OCI-LY7 (cell line): ENCODE measurements at regions not wholly inside any gene's neighbourhood (a gene's known extent, or its start where the extent isn't known, plus 50 kb on each side); places are given as distances from the start of the nearest gene placed in this dataset.

Experiments used
- BruUV-seq: library from RNA; stranded (reverse); fragments of 400-500 nt; replicated peaks from 2 replicates; lab custom pipeline; 2021; lab: Mats Ljungman, UMichigan
- CTCF ChIA-PET: fragments of 300-600 bp; sonication (Branson Sonifier 250); formaldehyde crosslinking; loops from one replicate; lab custom pipeline; 2022; ENCODE audit warnings: antibody characterized with exemption; ENCODE audit not compliant: unreplicated experiment; lab: Charles Lee
- POLR2A ChIA-PET: fragments of 300-600 bp; sonication (Branson Sonifier 250); formaldehyde crosslinking; loops from one replicate; lab custom pipeline; 2022; ENCODE audit warnings: antibody characterized with exemption; lab: Charles Lee
- DNase-seq: peaks from one replicate; pipeline ENCODE4 v3.0.0-alpha.2; 2015; ENCODE audit warnings: low spot score
- H2AFZ ChIP-seq: fragments of 200-600 bp; sonication (generic), shearing (Covaris generic); 2 replicates; pipeline ENCODE4 v1.6.1; 2014; ENCODE audit warnings: mild to moderate bottlenecking, antibody characterized with exemption, low read length, moderate library complexity
- H3K27ac ChIP-seq: fragments of 200-600 bp; sonication (generic); 2 replicates; pipeline ENCODE4 v1.5.1; 2014; ENCODE audit warnings: mixed run types, low read depth, mild to moderate bottlenecking, moderate library complexity, low read length, inconsistent platforms; ENCODE audit not compliant: poor library complexity, severe bottlenecking
- H3K36me3 ChIP-seq: fragments of 200-600 bp; sonication (generic); 2 replicates; pipeline ENCODE4 v1.6.1; 2014; ENCODE audit warnings: mild to moderate bottlenecking, antibody characterized with exemption, low read length, moderate library complexity, mixed read lengths; ENCODE audit not compliant: insufficient read depth
- H3K4me1 ChIP-seq: fragments of 200-600 bp; sonication (generic); 2 replicates; pipeline ENCODE4 v1.5.1; 2014; ENCODE audit warnings: mild to moderate bottlenecking, low read length; ENCODE audit not compliant: insufficient read depth, poor library complexity, severe bottlenecking
- H3K4me2 ChIP-seq: fragments of 200-600 bp; sonication (generic); 2 replicates; pipeline ENCODE4 v1.6.1; 2014; ENCODE audit warnings: mild to moderate bottlenecking, low read length
- H3K4me3 ChIP-seq: fragments of 200-600 bp; sonication (generic); 2 replicates; pipeline ENCODE4 v1.5.1; 2014; ENCODE audit warnings: mild to moderate bottlenecking, low read depth, low read length; ENCODE audit not compliant: poor library complexity, severe bottlenecking
- H3K79me2 ChIP-seq: fragments of 200-600 bp; sonication (generic); 2 replicates; pipeline ENCODE4 v1.6.1; 2016; ENCODE audit warnings: low read depth, mild to moderate bottlenecking, low read length, moderate library complexity, mixed read lengths; ENCODE audit not compliant: insufficient read depth
- H3K9me2 ChIP-seq: fragments of 200-600 bp; sonication (generic); 2 replicates; pipeline ENCODE4 v1.6.1; 2016; ENCODE audit warnings: mild to moderate bottlenecking, low read length, mixed read lengths; ENCODE audit not compliant: insufficient read depth
- H3K9me3 ChIP-seq: fragments of 200-600 bp; sonication (generic); 2 replicates; pipeline ENCODE4 v1.6.1; 2014; ENCODE audit warnings: mild to moderate bottlenecking, mixed run types, low read length, mixed read lengths
- H4K20me1 ChIP-seq: fragments of 200-600 bp; sonication (generic); 2 replicates; pipeline ENCODE4 v1.6.1; 2014; ENCODE audit warnings: mild to moderate bottlenecking, antibody characterized with exemption, low read length, moderate library complexity, mixed read lengths; ENCODE audit not compliant: insufficient read depth
- CTCF ChIP-seq: fragments of 200-600 bp; sonication (generic); conservative IDR thresholded peaks from 2 replicates; pipeline ENCODE4 v1.5.1; 2014; ENCODE audit warnings: mild to moderate bottlenecking, antibody characterized with exemption, low read length, moderate library complexity, mixed read lengths
- EZH2phosphoT487 ChIP-seq: fragments of 200-600 bp; sonication (generic); IDR thresholded peaks from 2 replicates; pipeline ENCODE4 v1.6.1; 2018; ENCODE audit warnings: low read depth, borderline replicate concordance, mild to moderate bottlenecking, mixed run types, antibody characterized with exemption, low read length, moderate library complexity, mixed read lengths
- intact Hi-C: fragments of 100-400 bp; cut with micrococcal nuclease; formaldehyde crosslinking; loops from one replicate; pipeline ENCODE4 v1.10.0; 2022; ENCODE audit not compliant: unreplicated experiment

- Histone ChIP-seq H3K79me2 (no peaks in the 10 kb centered on the region), H3K4me3 (no peak overlapping the region), H3K9me3 (no peaks in the 10 kb centered on the region), H3K27ac (no peak overlapping the region), H3K9me2 (no peaks in the 10 kb centered on the region), H3K36me3 (no peaks in the 10 kb centered on the region), H3K4me2 (no peak overlapping the region), H4K20me1 (no peaks in the 10 kb centered on the region), H2AFZ (no peak overlapping the region), H3K4me1 (peaks cover 9% of the 10 kb centered on the region)
- DNase-seq: no peak
- TF ChIP-seq CTCF (no peak), EZH2phosphoT487 (no peak)
- intact Hi-C loops: no loop called here
- CTCF ChIA-PET: interaction anchor here (0.9 kb wide), 1 partner anchor 11 kb away, joined by 3 read pairs; no protein-coding TSS in a partner anchor
- BruUV-seq: no TSS peak
- POLR2A ChIA-PET: interaction anchor here (0.6 kb wide), 1 partner anchor 176 kb away, joined by 3 read pairs; no protein-coding TSS in a partner anchor
Measured at GRCh38 chr16:85401370-85401916, 211.7 kb upstream of the GSE1 start.

GRCh38 chr16:85401917-85402766 is 211.0 kb upstream of the GSE1 start:
- H3K9me2 ChIP-seq: no peaks in the 10 kb centered on the region
- no peak overlapping the region for H2AFZ ChIP-seq
- no peak for DNase-seq
- no peak overlapping the region for H3K4me3 ChIP-seq
- H3K9me3 ChIP-seq: no peaks in the 10 kb centered on the region
- BruUV-seq: no TSS peak
- intact Hi-C loops: no loop called here
- H3K36me3 ChIP-seq: no peaks in the 10 kb centered on the region
- H3K4me1 ChIP-seq: peaks cover 7% of the 10 kb centered on the region
- H3K4me2 ChIP-seq: no peak overlapping the region
- ChIA-PET POLR2A (interaction anchor here (0.6 kb wide), 1 partner anchor 177 kb away, joined by 3 read pairs; no protein-coding TSS in a partner anchor), CTCF (interaction anchor here (0.9 kb wide), 1 partner anchor 11 kb away, joined by 3 read pairs; no protein-coding TSS in a partner anchor)
- no peak overlapping the region for H3K27ac ChIP-seq
- no peaks in the 10 kb centered on the region for H3K79me2 ChIP-seq
- no peaks in the 10 kb centered on the region for H4K20me1 ChIP-seq
- no peak for TF ChIP-seq CTCF
- TF ChIP-seq EZH2phosphoT487: no peak
